ENCODE measurements at regions not wholly inside any gene's neighbourhood (a gene's known extent, or its start where the extent isn't known, plus 50 kb on each side); places are given as distances from the start of the nearest gene placed in this dataset.

DNA sequence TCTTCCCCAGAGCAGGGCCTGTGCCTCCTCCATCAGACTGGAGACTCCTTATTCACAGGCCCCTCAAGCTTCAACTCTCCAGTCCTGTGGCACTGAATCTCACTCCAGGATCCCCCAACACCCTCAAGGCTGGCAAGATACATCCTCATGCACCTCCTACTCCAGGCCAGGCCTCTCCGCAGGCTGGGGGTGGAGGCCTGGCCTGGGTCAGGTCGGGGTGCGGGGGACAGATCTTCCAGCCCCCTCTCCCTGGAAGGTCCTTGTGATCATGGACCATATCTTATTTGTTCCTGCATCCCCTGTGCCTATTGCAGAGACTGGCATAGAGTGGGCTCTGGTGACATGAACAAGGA is 147.3 kb downstream of the SMAD6 start:
- no peak overlapping the region for H3K27ac Mint-ChIP-seq (ENCODE audit: unreplicated experiment)
- peaks cover 24% of the 10 kb centered on the region for H3K4me1 Mint-ChIP-seq (ENCODE audit: low read depth)
- peaks cover 1% of the 10 kb centered on the region for H3K36me3 Mint-ChIP-seq (ENCODE audit: low read depth)
- TF ChIP-seq CTCF (IDR thresholded peaks at IDR 0.05): no peak
- H3K27me3 Mint-ChIP-seq (ENCODE audit: low read depth): no peaks in the 10 kb centered on the region
- no peak for DNase-seq (ENCODE audit: low spot score)
- no peak overlapping the region for H3K4me3 Mint-ChIP-seq (ENCODE audit: unreplicated experiment)
- no peaks in the 10 kb centered on the region for H3K9me3 Mint-ChIP-seq (ENCODE audit: low read depth)

DNA sequence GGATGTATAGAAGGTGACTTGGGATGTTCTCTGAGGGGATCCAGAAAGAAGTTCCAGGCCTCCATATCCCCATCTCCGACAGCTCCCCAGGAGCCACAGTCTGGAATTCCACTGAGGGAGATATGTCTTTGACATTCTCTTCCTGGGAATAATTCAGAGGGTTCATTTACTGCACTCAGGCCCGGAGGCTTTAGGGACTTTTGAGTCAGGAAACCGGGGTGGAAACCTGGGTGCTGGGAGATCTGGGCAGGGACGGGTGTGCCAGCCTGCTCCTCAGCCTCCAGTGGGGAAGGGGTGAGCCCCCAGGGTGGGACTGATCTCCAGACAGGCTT is 147.7 kb downstream of the SMAD6 start:
- no peak overlapping the region for H3K4me3 Mint-ChIP-seq (ENCODE audit: unreplicated experiment)
- DNase-seq (ENCODE audit: low spot score): no peak
- H3K4me1 Mint-ChIP-seq (ENCODE audit: low read depth): peaks cover 24% of the 10 kb centered on the region
- H3K27me3 Mint-ChIP-seq (ENCODE audit: low read depth): no peaks in the 10 kb centered on the region
- no peaks in the 10 kb centered on the region for H3K36me3 Mint-ChIP-seq (ENCODE audit: low read depth)
- H3K9me3 Mint-ChIP-seq (ENCODE audit: low read depth): no peaks in the 10 kb centered on the region
- no peak for TF ChIP-seq CTCF (IDR thresholded peaks at IDR 0.05)
- H3K27ac Mint-ChIP-seq (ENCODE audit: unreplicated experiment): peak overlapping the region; percentile 36

- no peaks in the 10 kb centered on the region for H3K36me3 Mint-ChIP-seq (ENCODE audit: low read depth)
- peak overlapping the region; percentile 36 for H3K27ac Mint-ChIP-seq (ENCODE audit: unreplicated experiment)
- H3K4me1 Mint-ChIP-seq (ENCODE audit: low read depth): peaks cover 28% of the 10 kb centered on the region
- H3K4me3 Mint-ChIP-seq (ENCODE audit: unreplicated experiment): no peak overlapping the region
- H3K9me3 Mint-ChIP-seq (ENCODE audit: low read depth): no peaks in the 10 kb centered on the region
- DNase-seq (ENCODE audit: low spot score): no peak
- TF ChIP-seq CTCF (IDR thresholded peaks at IDR 0.05): no peak
- no peaks in the 10 kb centered on the region for H3K27me3 Mint-ChIP-seq (ENCODE audit: low read depth)
Measured at GRCh38 chr15:66850078-66850991, 148.3 kb downstream of the SMAD6 start.

DNA sequence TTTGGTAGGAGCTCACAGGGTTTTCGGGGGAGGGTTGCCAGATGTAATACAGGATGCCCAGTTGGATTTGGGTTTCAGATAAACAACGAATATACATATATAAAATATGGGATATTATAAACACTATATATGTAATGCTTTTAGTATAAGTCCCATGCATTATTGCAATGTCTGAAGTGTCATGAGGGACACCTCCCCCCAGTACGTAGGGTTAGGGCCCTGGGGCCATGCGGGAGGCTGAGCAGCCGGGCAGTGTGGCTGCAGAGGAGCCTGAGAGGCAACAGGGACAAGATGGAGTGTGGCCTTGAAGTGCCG is 148.9 kb downstream of the SMAD6 start:
- peaks cover 28% of the 10 kb centered on the region for H3K4me1 Mint-ChIP-seq (ENCODE audit: low read depth)
- H3K36me3 Mint-ChIP-seq (ENCODE audit: low read depth): no peaks in the 10 kb centered on the region
- no peaks in the 10 kb centered on the region for H3K27me3 Mint-ChIP-seq (ENCODE audit: low read depth)
- peak overlapping the region; percentile 76 for H3K27ac Mint-ChIP-seq (ENCODE audit: unreplicated experiment)
- H3K4me3 Mint-ChIP-seq (ENCODE audit: unreplicated experiment): no peak overlapping the region
- DNase-seq (ENCODE audit: low spot score): no peak
- H3K9me3 Mint-ChIP-seq (ENCODE audit: low read depth): no peaks in the 10 kb centered on the region
- no peak for TF ChIP-seq CTCF (IDR thresholded peaks at IDR 0.05)

GRCh38 chr15:66851311-66852063 is 149.5 kb downstream of the SMAD6 start:
- no peaks in the 10 kb centered on the region for H3K27me3 Mint-ChIP-seq (ENCODE audit: low read depth)
- H3K27ac Mint-ChIP-seq (ENCODE audit: unreplicated experiment): peak overlapping the region; percentile 76
- peak; percentile 98 for TF ChIP-seq CTCF (IDR thresholded peaks at IDR 0.05)
- no peak for DNase-seq (ENCODE audit: low spot score)
- no peaks in the 10 kb centered on the region for H3K9me3 Mint-ChIP-seq (ENCODE audit: low read depth)
- no peaks in the 10 kb centered on the region for H3K36me3 Mint-ChIP-seq (ENCODE audit: low read depth)
- H3K4me1 Mint-ChIP-seq (ENCODE audit: low read depth): peaks cover 30% of the 10 kb centered on the region
- no peak overlapping the region for H3K4me3 Mint-ChIP-seq (ENCODE audit: unreplicated experiment)
